ENCODE measurements at regions not wholly inside any gene's neighbourhood (a gene's known extent, or its start where the extent isn't known, plus 50 kb on each side); places are given as distances from the start of the nearest gene placed in this dataset.

GRCh38 chr12:114266536-114266935 is 139.4 kb downstream of the TBX5 start:
- TF ChIP-seq CTCF (IDR thresholded peaks at IDR 0.05; ENCODE audit: low read depth, low read length): no peak
- Histone ChIP-seq H3K27me3 (peaks cover 8% of the 10 kb centered on the region), H3K9me3 (no peaks in the 10 kb centered on the region), H3K4me3 (ENCODE audit: low read depth, low read length) (no peak overlapping the region), H3K4me1 (no peaks in the 10 kb centered on the region), H3K36me3 (no peaks in the 10 kb centered on the region)
- DNase-seq: no peak

- no peaks in the 10 kb centered on the region for H3K36me3 ChIP-seq
- DNase-seq: no peak
- no peak for TF ChIP-seq CTCF (IDR thresholded peaks at IDR 0.05; ENCODE audit: low read depth, low read length)
- H3K27me3 ChIP-seq: no peaks in the 10 kb centered on the region
- no peaks in the 10 kb centered on the region for H3K9me3 ChIP-seq
- H3K4me1 ChIP-seq: no peaks in the 10 kb centered on the region
- no peak overlapping the region for H3K4me3 ChIP-seq (ENCODE audit: low read depth, low read length)
These were observed 140.9 kb downstream of the TBX5 start for GRCh38 chr12:114265036-114265435.

GRCh38 chr12:114263056-114263805 is 142.7 kb downstream of the TBX5 start:
- peaks cover under 1% of the 10 kb centered on the region; the same call in 1 of the 2 replicates for H3K27me3 ChIP-seq
- no peak for TF ChIP-seq CTCF (IDR thresholded peaks at IDR 0.05; ENCODE audit: low read depth, low read length)
- no peaks in the 10 kb centered on the region for H3K4me1 ChIP-seq
- no peaks in the 10 kb centered on the region for H3K36me3 ChIP-seq
- no peak overlapping the region for H3K4me3 ChIP-seq (ENCODE audit: low read depth, low read length)
- DNase-seq: no peak
- no peaks in the 10 kb centered on the region for H3K9me3 ChIP-seq

DNA sequence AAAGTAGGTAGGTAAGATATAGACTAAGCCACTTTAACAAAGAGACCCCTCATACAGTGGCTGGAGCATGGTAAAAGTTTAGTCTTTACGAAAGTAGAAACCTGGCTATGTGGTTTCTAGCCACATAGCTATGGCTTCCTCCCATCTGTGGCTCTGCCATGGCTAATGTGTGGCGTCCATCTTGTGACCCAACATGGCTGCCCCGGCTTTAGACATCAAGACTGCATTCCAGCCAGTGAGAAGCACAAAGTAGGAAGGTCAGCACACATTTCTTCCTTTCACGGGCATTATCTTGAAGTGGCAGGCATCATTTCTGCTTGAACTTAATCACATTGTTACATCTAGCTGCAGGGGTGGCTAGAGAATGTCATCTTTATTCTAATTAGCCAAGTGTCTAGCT is 148.3 kb downstream of the TBX5 start:
- Histone ChIP-seq H3K36me3 (no peaks in the 10 kb centered on the region), H3K9me3 (peaks cover 3% of the 10 kb centered on the region), H3K27me3 (peaks cover 20% of the 10 kb centered on the region), H3K4me1 (no peaks in the 10 kb centered on the region), H3K4me3 (ENCODE audit: low read depth, low read length) (no peak overlapping the region)
- no peak for DNase-seq
- no peak for TF ChIP-seq CTCF (IDR thresholded peaks at IDR 0.05; ENCODE audit: low read depth, low read length)

- peaks cover 20% of the 10 kb centered on the region for H3K27me3 ChIP-seq
These were observed 150.9 kb downstream of the TBX5 start for GRCh38 chr12:114254998-114255397.

More at GRCh38 chr12:114254998-114255397, 150.9 kb downstream of the TBX5 start:
- Histone ChIP-seq H3K9me3 (peaks cover 3% of the 10 kb centered on the region), H3K4me3 (ENCODE audit: low read depth, low read length) (no peak overlapping the region), H3K36me3 (no peaks in the 10 kb centered on the region), H3K4me1 (no peaks in the 10 kb centered on the region)
- no peak for TF ChIP-seq CTCF (IDR thresholded peaks at IDR 0.05; ENCODE audit: low read depth, low read length)
- DNase-seq: no peak

Measured in BE2C (cell line).